ENCODE measurements at regions not wholly inside any gene's neighbourhood (a gene's known extent, or its start where the extent isn't known, plus 50 kb on each side); places are given as distances from the start of the nearest gene placed in this dataset.

- H3K36me3 ChIP-seq, result no peaks in the 10 kb centered on the region
- TF ChIP-seq CTCF (IDR thresholded peaks at IDR 0.05; ENCODE audit: low read depth, low read length), result no peak
- H3K4me3 ChIP-seq (ENCODE audit: low read depth, low read length), result no peak overlapping the region
- no peak for DNase-seq
- H3K9me3 ChIP-seq (ENCODE audit: severe bottlenecking), result no peaks in the 10 kb centered on the region
- H3K27me3 ChIP-seq (ENCODE audit: insufficient read depth, low read depth, severe bottlenecking), result no peaks in the 10 kb centered on the region
- H3K27ac ChIP-seq, result no peak overlapping the region
These were observed 114.8 kb downstream of the DDX1 start for GRCh38 chr2:15706424-15706823.

GRCh38 chr2:15706986-15707632, 115.4 kb downstream of the DDX1 start:
- TF ChIP-seq CTCF (IDR thresholded peaks at IDR 0.05; ENCODE audit: low read depth, low read length), result no peak
- H3K36me3 ChIP-seq, result no peaks in the 10 kb centered on the region
- no peak overlapping the region for H3K27ac ChIP-seq
- H3K27me3 ChIP-seq (ENCODE audit: insufficient read depth, low read depth, severe bottlenecking), result no peaks in the 10 kb centered on the region
- no peaks in the 10 kb centered on the region for H3K9me3 ChIP-seq (ENCODE audit: severe bottlenecking)
- no peak for DNase-seq
- H3K4me3 ChIP-seq (ENCODE audit: low read depth, low read length), result no peak overlapping the region

GRCh38 chr2:15708161-15708560, 116.5 kb downstream of the DDX1 start:
- Histone ChIP-seq H3K27ac (no peak overlapping the region), H3K36me3 (no peaks in the 10 kb centered on the region), H3K4me3 (ENCODE audit: low read depth, low read length) (no peak overlapping the region), H3K27me3 (ENCODE audit: insufficient read depth, low read depth, severe bottlenecking) (no peaks in the 10 kb centered on the region), H3K9me3 (ENCODE audit: severe bottlenecking) (no peaks in the 10 kb centered on the region)
- DNase-seq, result no peak
- no peak for TF ChIP-seq CTCF (IDR thresholded peaks at IDR 0.05; ENCODE audit: low read depth, low read length)

GRCh38 chr2:15708865-15709820, 117.5 kb downstream of the DDX1 start:
- Histone ChIP-seq H3K27ac (no peak overlapping the region), H3K27me3 (ENCODE audit: insufficient read depth, low read depth, severe bottlenecking) (no peaks in the 10 kb centered on the region), H3K4me3 (ENCODE audit: low read depth, low read length) (no peak overlapping the region), H3K36me3 (no peaks in the 10 kb centered on the region), H3K9me3 (ENCODE audit: severe bottlenecking) (no peaks in the 10 kb centered on the region)
- no peak for TF ChIP-seq CTCF (IDR thresholded peaks at IDR 0.05; ENCODE audit: low read depth, low read length)
- DNase-seq, result no peak

GRCh38 chr2:15711126-15711860, 119.6 kb downstream of the DDX1 start:
- Histone ChIP-seq H3K4me3 (ENCODE audit: low read depth, low read length) (no peak overlapping the region), H3K27ac (no peak overlapping the region), H3K27me3 (ENCODE audit: insufficient read depth, low read depth, severe bottlenecking) (no peaks in the 10 kb centered on the region), H3K9me3 (ENCODE audit: severe bottlenecking) (no peaks in the 10 kb centered on the region), H3K36me3 (no peaks in the 10 kb centered on the region)
- TF ChIP-seq CTCF (IDR thresholded peaks at IDR 0.05; ENCODE audit: low read depth, low read length), result no peak
- DNase-seq, result no peak
